ENCODE measurements at regions not wholly inside any gene's neighbourhood (a gene's known extent, or its start where the extent isn't known, plus 50 kb on each side); places are given as distances from the start of the nearest gene placed in this dataset.

- SMC1A ChIA-PET (ENCODE audit: uncharacterized antibody, unreplicated experiment) = no interaction called here
- ATAC-seq (no peak), DNase-seq (ENCODE audit: low read depth, low spot score) (no peak), FAIRE-seq (no peak)
- no peak overlapping the region for H3K9ac ChIP-seq (ENCODE audit: control insufficient read depth, insufficient read depth, low read length)
- in situ Hi-C loops (cut with MboI) = no loop called here
- no peaks in the 10 kb centered on the region for H3K79me2 ChIP-seq (ENCODE audit: control insufficient read depth, insufficient read depth, low read length)
- CTCF ChIA-PET = no interaction called here
- no peak overlapping the region for H3K4me2 ChIP-seq (ENCODE audit: control insufficient read depth, insufficient read depth)
- no peaks in the 10 kb centered on the region for H3K4me1 ChIP-seq (ENCODE audit: control insufficient read depth, insufficient read depth, low read length)
- POLR2A ChIA-PET = no interaction called here
- TF ChIP-seq SMAD5 (IDR thresholded peaks at IDR 0.05; ENCODE audit: low read depth) = no peak
- no peaks in the 10 kb centered on the region; a peak in 1 of 4 replicates for H3K27me3 ChIP-seq (replicated peaks in 1 of 2; ENCODE audit: control insufficient read depth in 2 of 2, insufficient read depth in 2 of 2, low read length in 1 of 2)
- H3K9me3 ChIP-seq (replicated peaks; ENCODE audit: control insufficient read depth, insufficient read depth, low read length) = no peaks in the 10 kb centered on the region
- H4K20me1 ChIP-seq (ENCODE audit: control insufficient read depth, insufficient read depth) = no peaks in the 10 kb centered on the region
- RAD21 ChIA-PET (ENCODE audit: unreplicated experiment) = no interaction called here
- no peaks in the 10 kb centered on the region for H3K36me3 ChIP-seq (ENCODE audit: control insufficient read depth in 2 of 2, insufficient read depth in 2 of 2, low read length in 1 of 2)
- H3K27ac ChIP-seq (ENCODE audit: control insufficient read depth, insufficient read depth) = no peak overlapping the region
- intact Hi-C loops (cut with micrococcal nuclease; ENCODE audit: unreplicated experiment) = no loop called here
- 46% methylated on average over 4 of the region's 4 CpGs for WGBS (ENCODE audit: insufficient coverage, insufficient replicate concordance, low lambda C conversion rate, missing lambda C conversion rate)
- H2AFZ ChIP-seq (ENCODE audit: control insufficient read depth, low read depth, low read length) = no peak overlapping the region
- no peak overlapping the region for H3K4me3 ChIP-seq
- BruUV-seq (replicated peaks) = no TSS peak
These were observed 90.9 kb downstream of the ETAA1 start for GRCh38 chr2:67487993-67488392.

- no peak overlapping the region for H3K27ac ChIP-seq (ENCODE audit: control insufficient read depth, insufficient read depth)
- in situ Hi-C loops (cut with MboI) = no loop called here
- H3K4me3 ChIP-seq = no peak overlapping the region
- H3K9ac ChIP-seq (ENCODE audit: control insufficient read depth, insufficient read depth, low read length) = no peak overlapping the region
- ATAC-seq (no peak), FAIRE-seq (no peak), DNase-seq (ENCODE audit: low read depth, low spot score) (no peak)
- H3K79me2 ChIP-seq (ENCODE audit: control insufficient read depth, insufficient read depth, low read length) = no peaks in the 10 kb centered on the region
- H3K9me3 ChIP-seq (replicated peaks; ENCODE audit: control insufficient read depth, insufficient read depth, low read length) = no peaks in the 10 kb centered on the region
- ChIA-PET POLR2A (no interaction called here), RAD21 (ENCODE audit: unreplicated experiment) (no interaction called here), SMC1A (ENCODE audit: uncharacterized antibody, unreplicated experiment) (no interaction called here), CTCF (interaction anchor here (0.6 kb wide), 1 partner anchor 801 kb away, joined by 5 read pairs; no protein-coding TSS in a partner anchor)
- no peaks in the 10 kb centered on the region for H3K4me1 ChIP-seq (ENCODE audit: control insufficient read depth, insufficient read depth, low read length)
- H3K27me3 ChIP-seq (replicated peaks in 1 of 2; ENCODE audit: control insufficient read depth in 2 of 2, insufficient read depth in 2 of 2, low read length in 1 of 2) = no peaks in the 10 kb centered on the region; a peak in 1 of 4 replicates
- intact Hi-C loops (cut with micrococcal nuclease; ENCODE audit: unreplicated experiment) = no loop called here
- WGBS (ENCODE audit: insufficient coverage, insufficient replicate concordance, low lambda C conversion rate, missing lambda C conversion rate) = 21% methylated on average over 8 of the region's 8 CpGs
- BruUV-seq (replicated peaks) = no TSS peak
- no peaks in the 10 kb centered on the region for H3K36me3 ChIP-seq (ENCODE audit: control insufficient read depth in 2 of 2, insufficient read depth in 2 of 2, low read length in 1 of 2)
- H4K20me1 ChIP-seq (ENCODE audit: control insufficient read depth, insufficient read depth) = no peaks in the 10 kb centered on the region
- no peak overlapping the region for H2AFZ ChIP-seq (ENCODE audit: control insufficient read depth, low read depth, low read length)
- no peak overlapping the region for H3K4me2 ChIP-seq (ENCODE audit: control insufficient read depth, insufficient read depth)
- TF ChIP-seq JUNB (IDR thresholded peaks at IDR 0.05) (no peak), CEBPZ (IDR thresholded peaks at IDR 0.05; ENCODE audit: low read depth, low read length) (no peak), BCL3 (IDR thresholded peaks at IDR 0.05; ENCODE audit: borderline replicate concordance, insufficient read depth, low read depth, low read length, poor library complexity, severe bottlenecking) (no peak), FOS (IDR thresholded peaks at IDR 0.05; ENCODE audit: borderline replicate concordance, extremely low read depth, insufficient read length) (no peak), E4F1 (IDR thresholded peaks at IDR 0.05; ENCODE audit: borderline replicate concordance, partially characterized antibody) (no peak), YBX1 (IDR thresholded peaks at IDR 0.05) (no peak), MLLT1 (IDR thresholded peaks at IDR 0.05) (no peak)
These were observed 92.3 kb downstream of the ETAA1 start for GRCh38 chr2:67489396-67489795.

Measured in GM12878 (cell line).